VCaP (cell line): ENCODE measurements at regions not wholly inside any gene's neighbourhood (a gene's known extent, or its start where the extent isn't known, plus 50 kb on each side); places are given as distances from the start of the nearest gene placed in this dataset.

Experiments used
- H3K27ac ChIP-seq: fragments of 450-650 bp; 2 replicates; pipeline ENCODE4 v1.5.1; 2017
- CTCF ChIP-seq: fragments of 450-650 bp; conservative IDR thresholded peaks from 2 replicates; pipeline ENCODE4 v1.5.1; 2017; ENCODE audit warnings: mild to moderate bottlenecking, moderate library complexity

- TF ChIP-seq CTCF: no peak
These were observed 1771.9 kb downstream of the SI start for GRCh38 chr3:163306405-163306804.

GRCh38 chr3:163273694-163274093 is 1777.1 kb downstream of the OTOL1 start:
- TF ChIP-seq CTCF: peak; percentile 33
- H3K27ac ChIP-seq: no peak overlapping the region

More at GRCh38 chr3:163306405-163306804, 1771.9 kb downstream of the SI start:
- no peak overlapping the region for H3K27ac ChIP-seq

GRCh38 chr3:163266731-163267130 is 1770.1 kb downstream of the OTOL1 start:
- no peak for TF ChIP-seq CTCF
- H3K27ac ChIP-seq: no peak overlapping the region

- H3K27ac ChIP-seq: no peak overlapping the region
- TF ChIP-seq CTCF: no peak
These were observed 1765.0 kb downstream of the OTOL1 start for GRCh38 chr3:163261618-163262017.

GRCh38 chr3:163261056-163261455 is 1764.4 kb downstream of the OTOL1 start:
- TF ChIP-seq CTCF: no peak
- no peak overlapping the region for H3K27ac ChIP-seq

GRCh38 chr3:163218336-163218735 is 1721.7 kb downstream of the OTOL1 start:
- no peak overlapping the region for H3K27ac ChIP-seq
- TF ChIP-seq CTCF: no peak

- TF ChIP-seq CTCF: no peak
- H3K27ac ChIP-seq: no peak overlapping the region
These were observed 1717.2 kb downstream of the OTOL1 start for GRCh38 chr3:163213838-163214237.
